COLO668 (cell line): ENCODE measurements at regions not wholly inside any gene's neighbourhood (a gene's known extent, or its start where the extent isn't known, plus 50 kb on each side); places are given as distances from the start of the nearest gene placed in this dataset.
"Not testable (repeated sequence)": the region's sequence is repeated elsewhere in the genome, so short reads cannot be mapped to it uniquely, and the experiment has no call there.

Source experiments
- DNase-seq: peaks from one replicate; lab custom pipeline; 2025; ENCODE audit not compliant: unreplicated experiment; lab: John Stamatoyannopoulos, UW

DNA sequence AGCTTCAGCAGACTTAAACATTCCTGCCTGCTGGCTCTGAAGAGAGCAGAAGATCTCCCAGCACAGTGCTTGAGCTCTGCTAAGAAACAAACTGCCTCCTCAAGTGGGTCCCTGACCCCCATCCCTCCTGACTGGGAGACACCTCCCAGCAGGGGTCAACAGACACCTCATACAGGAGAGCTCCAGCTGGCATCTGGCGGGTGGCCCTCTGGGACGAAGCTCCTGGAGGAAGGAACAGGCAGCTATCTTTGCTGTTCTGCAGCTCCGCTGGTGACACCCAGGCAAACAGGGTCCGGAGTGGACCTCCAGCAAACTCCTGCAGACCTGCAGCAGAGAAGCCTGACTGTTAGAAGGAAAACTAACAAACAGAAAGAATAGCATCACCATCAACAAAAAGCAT is 139.3 kb downstream of the ATXN7L3B start:
- DNase-seq, result not testable (repeated sequence)

- no peak for DNase-seq
Measured at GRCh38 chr12:74685385-74685784, 147.8 kb downstream of the ATXN7L3B start.

- DNase-seq, result no peak
Measured at GRCh38 chr12:74689071-74689655, 151.5 kb downstream of the ATXN7L3B start.

- DNase-seq, result no peak
Measured at GRCh38 chr12:74689929-74690328, 152.3 kb downstream of the ATXN7L3B start.

DNA sequence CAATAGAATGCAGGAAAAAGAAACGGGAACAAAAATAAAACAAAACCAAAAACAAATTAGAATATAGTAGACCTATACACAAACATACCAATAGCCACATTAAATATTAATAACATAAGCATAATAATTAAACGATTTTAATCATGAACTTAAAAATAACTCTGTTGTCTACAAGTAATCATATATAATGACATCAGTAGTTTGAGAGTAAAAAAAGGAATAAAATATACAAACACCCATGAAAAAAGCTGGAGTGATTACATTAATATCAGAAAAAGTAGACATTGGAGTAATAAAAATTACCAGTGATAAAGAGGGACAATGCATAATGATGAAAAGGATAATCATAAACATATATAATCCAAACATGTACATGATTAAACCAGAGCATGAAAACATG is 181.8 kb downstream of the ATXN7L3B start:
- no peak for DNase-seq

DNA sequence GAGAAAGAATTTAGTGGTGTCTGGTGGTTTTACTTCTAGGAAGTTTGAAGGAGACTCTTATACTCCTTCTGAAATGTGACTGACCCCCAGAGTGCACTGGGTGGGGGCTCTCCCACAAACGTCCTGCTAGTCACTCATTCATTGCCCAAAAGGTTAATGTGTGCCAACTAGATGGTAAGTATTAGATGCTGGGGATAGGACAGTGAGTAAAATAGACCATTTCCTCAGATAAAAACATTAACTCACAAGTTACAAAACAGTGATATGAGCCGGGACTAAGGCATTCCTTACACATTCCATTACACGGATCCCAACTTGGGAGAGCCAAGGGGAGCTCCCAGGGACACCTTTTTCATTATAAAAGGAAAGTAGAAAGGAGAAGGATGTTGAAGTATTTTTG is 185.1 kb downstream of the ATXN7L3B start:
- DNase-seq, result no peak

GRCh38 chr12:74725154-74725553 is 187.5 kb downstream of the ATXN7L3B start:
- DNase-seq, result no peak

- DNase-seq, result no peak
Measured at GRCh38 chr12:74728006-74728405, 190.4 kb downstream of the ATXN7L3B start.

GRCh38 chr12:74732164-74732784 is 194.6 kb downstream of the ATXN7L3B start:
- no peak for DNase-seq

GRCh38 chr12:74732826-74733225 is 195.2 kb downstream of the ATXN7L3B start:
- DNase-seq, result no peak

GRCh38 chr12:74741112-74741511 is 203.5 kb downstream of the ATXN7L3B start:
- DNase-seq, result no peak

GRCh38 chr12:74747305-74747704 is 209.7 kb downstream of the ATXN7L3B start:
- no peak for DNase-seq

GRCh38 chr12:74751441-74751840 is 213.8 kb downstream of the ATXN7L3B start:
- no peak for DNase-seq

DNA sequence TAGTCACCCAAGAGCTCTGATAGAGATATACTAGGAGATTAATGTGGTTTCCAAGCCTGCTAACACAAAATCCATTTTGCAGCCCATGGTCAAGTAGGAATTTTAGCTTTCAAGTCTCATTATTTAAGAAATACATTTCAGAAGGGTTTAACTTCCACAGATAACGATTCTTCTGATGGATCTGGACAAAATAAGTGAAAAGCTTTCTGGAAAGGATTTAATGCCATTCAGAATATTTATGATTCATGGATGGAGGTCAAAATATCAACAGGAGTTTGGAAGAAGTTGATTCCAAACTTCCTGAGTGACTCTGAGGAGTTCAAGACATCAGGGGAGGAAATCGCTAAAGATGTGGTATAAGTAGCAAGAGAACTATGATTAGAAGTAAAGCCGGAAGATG is 214.6 kb downstream of the ATXN7L3B start:
- no peak for DNase-seq

GRCh38 chr12:74770552-74770951 is 232.9 kb downstream of the ATXN7L3B start:
- DNase-seq, result no peak

GRCh38 chr12:74775276-74775675 is 237.6 kb downstream of the ATXN7L3B start:
- no peak for DNase-seq

- no peak for DNase-seq
Measured at GRCh38 chr12:74776378-74776777, 238.7 kb downstream of the ATXN7L3B start.

DNA sequence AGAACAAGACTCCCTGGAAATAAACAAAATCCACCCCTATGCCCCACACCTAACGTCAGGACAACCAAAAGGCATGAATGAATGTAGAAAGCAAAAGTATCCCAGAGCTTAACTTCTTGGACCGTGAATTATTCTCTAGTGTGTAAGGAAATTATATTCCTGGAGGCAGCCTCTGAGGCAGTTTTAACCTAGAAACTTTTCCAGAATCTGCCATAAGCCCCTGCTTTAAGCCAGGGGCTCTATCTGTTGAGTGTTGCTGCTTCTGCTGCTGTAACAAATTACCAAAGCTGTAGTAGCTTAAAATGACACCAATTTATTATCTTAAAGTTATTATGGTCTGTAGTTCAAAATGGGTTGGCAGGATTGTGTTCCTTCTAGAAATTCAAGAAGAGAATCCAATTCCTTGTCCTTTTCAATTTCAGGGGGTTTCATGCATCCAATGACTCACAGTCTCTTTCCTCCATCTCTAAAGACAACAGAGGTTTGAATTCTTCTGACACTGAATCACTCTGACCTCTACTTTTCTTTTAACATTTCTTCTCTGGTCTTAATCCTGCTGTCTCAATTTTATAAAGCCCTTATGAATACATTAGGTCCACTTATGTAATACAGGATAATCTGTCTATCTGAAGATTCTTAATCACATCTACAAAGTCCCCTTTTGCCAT is 242.7 kb downstream of the ATXN7L3B start:
- no peak for DNase-seq

DNA sequence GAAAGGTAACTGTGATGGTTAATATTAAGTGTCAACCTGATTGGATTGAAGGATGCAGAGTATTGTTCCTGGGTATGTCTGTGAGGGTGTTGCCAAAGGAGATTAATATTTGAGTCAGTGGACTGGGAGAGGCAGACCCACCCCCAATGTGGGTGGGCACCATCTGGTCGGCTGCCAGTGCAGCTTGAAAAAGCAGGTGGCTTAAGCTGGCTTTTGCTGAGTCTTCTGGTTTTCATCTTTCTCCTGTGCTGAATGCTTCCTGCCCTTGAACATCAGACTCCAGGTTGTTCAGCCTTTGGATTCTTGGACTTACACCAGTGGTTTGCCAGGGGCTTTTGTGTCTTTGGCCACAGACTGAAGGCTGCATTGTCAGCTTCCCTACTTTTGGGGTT is 243.2 kb downstream of the ATXN7L3B start:
- DNase-seq, result not testable (repeated sequence)

GRCh38 chr12:74781991-74782485 is 244.4 kb downstream of the ATXN7L3B start:
- DNase-seq, result no peak

- DNase-seq, result no peak
Measured at GRCh38 chr12:74790931-74791330, 253.3 kb downstream of the ATXN7L3B start.

GRCh38 chr12:74791365-74791764 is 253.7 kb downstream of the ATXN7L3B start:
- DNase-seq, result no peak
